WTC11 (cell line): ENCODE measurements at regions not wholly inside any gene's neighbourhood (a gene's known extent, or its start where the extent isn't known, plus 50 kb on each side); places are given as distances from the start of the nearest gene placed in this dataset.

Source experiments
- ATAC-seq: fragments of 200-7000 bp; cut with Tn5 transposase; 2 replicates; pipeline ENCODE4 v1.10.0; 2021; ENCODE audit warnings: mild to moderate bottlenecking, moderate library complexity
- CTCF ChIA-PET: fragments of 300-600 bp; sonication (Branson Sonifier 250); formaldehyde crosslinking; loops from one replicate; lab custom pipeline; 2021; ENCODE audit warnings: antibody characterized with exemption; lab: Charles Lee
- POLR2A ChIA-PET: fragments of 350-600 bp; sonication (Branson Sonifier 250); formaldehyde crosslinking; loops from one replicate; lab custom pipeline; 2021; ENCODE audit warnings: antibody characterized with exemption; lab: Charles Lee
- DNase-seq: peaks from one replicate; pipeline ENCODE4 v3.0.0; 2021; ENCODE audit warnings: low spot score
- H3K27ac Mint-ChIP-seq: 2 replicates; pipeline ENCODE4 v1.8.0; 2021; ENCODE audit warnings: mixed read lengths
- H3K27me3 Mint-ChIP-seq: 2 replicates; pipeline ENCODE4 v1.8.0; 2021; ENCODE audit warnings: low read depth, mild to moderate bottlenecking, moderate library complexity, mixed read lengths
- H3K36me3 Mint-ChIP-seq: 2 replicates; pipeline ENCODE4 v1.8.0; 2021; ENCODE audit warnings: mixed read lengths
- H3K4me1 Mint-ChIP-seq: 2 replicates; pipeline ENCODE4 v1.8.0; 2022; ENCODE audit warnings: mixed read lengths
- H3K4me3 Mint-ChIP-seq: 2 replicates; pipeline ENCODE4 v1.8.0; 2021; ENCODE audit warnings: mild to moderate bottlenecking, moderate library complexity, mixed read lengths
- H3K9me3 Mint-ChIP-seq: 2 replicates; pipeline ENCODE4 v1.8.0; 2021; ENCODE audit warnings: mixed read lengths
- ATF1 ChIP-seq: sonication (generic); formaldehyde crosslinking; IDR thresholded peaks from 2 replicates; pipeline ENCODE4 v1.8.1; 2023; ENCODE audit warnings: mild to moderate bottlenecking, moderate library complexity, missing genetic modification reagents
- ATF6 ChIP-seq: sonication (generic); formaldehyde crosslinking; IDR thresholded peaks from 2 replicates; pipeline ENCODE4 v1.8.1; 2023; ENCODE audit warnings: mild to moderate bottlenecking, missing genetic modification reagents
- CREB1 ChIP-seq: sonication (generic); formaldehyde crosslinking; IDR thresholded peaks from 2 replicates; pipeline ENCODE4 v1.8.0; 2023; ENCODE audit warnings: mild to moderate bottlenecking, missing genetic modification reagents
- CREM ChIP-seq: sonication (generic); formaldehyde crosslinking; IDR thresholded peaks from 2 replicates; pipeline ENCODE4 v1.8.1; 2022; ENCODE audit warnings: mild to moderate bottlenecking, missing genetic modification reagents, moderate library complexity
- E2F5 ChIP-seq: sonication (generic); formaldehyde crosslinking; IDR thresholded peaks from 2 replicates; pipeline ENCODE4 v1.8.1; 2022; ENCODE audit warnings: mild to moderate bottlenecking, moderate library complexity, missing genetic modification reagents
- ELF4 ChIP-seq: sonication (generic); formaldehyde crosslinking; IDR thresholded peaks from 2 replicates; pipeline ENCODE4 v1.8.1; 2022; ENCODE audit warnings: low read depth, mild to moderate bottlenecking, moderate library complexity, missing genetic modification reagents
- FOXK1 ChIP-seq: sonication (generic); formaldehyde crosslinking; IDR thresholded peaks from 2 replicates; pipeline ENCODE4 v1.8.0; 2022; ENCODE audit warnings: mild to moderate bottlenecking, moderate library complexity, missing genetic modification reagents
- HMGXB4 ChIP-seq: sonication (generic); formaldehyde crosslinking; IDR thresholded peaks from 2 replicates; pipeline ENCODE4 v1.8.1; 2023; ENCODE audit warnings: mild to moderate bottlenecking, moderate library complexity, missing genetic modification reagents
- KAT7 ChIP-seq: sonication (generic); formaldehyde crosslinking; IDR thresholded peaks from 2 replicates; pipeline ENCODE4 v1.8.1; 2023; ENCODE audit warnings: missing genetic modification reagents, mild to moderate bottlenecking, borderline replicate concordance
- NFE2L1 ChIP-seq: sonication (generic); formaldehyde crosslinking; IDR thresholded peaks from 2 replicates; pipeline ENCODE4 v1.8.1; 2023; ENCODE audit warnings: missing genetic modification reagents
- TP53 ChIP-seq: sonication (generic); formaldehyde crosslinking; IDR thresholded peaks from 2 replicates; pipeline ENCODE4 v1.8.1; 2023; ENCODE audit warnings: mild to moderate bottlenecking, missing genetic modification reagents
- ZNF232 ChIP-seq: sonication (generic); formaldehyde crosslinking; IDR thresholded peaks from 2 replicates; pipeline ENCODE4 v1.8.0; 2022; ENCODE audit warnings: mild to moderate bottlenecking, missing genetic modification reagents
- ZNF263 ChIP-seq: sonication (generic); formaldehyde crosslinking; IDR thresholded peaks from 2 replicates; pipeline ENCODE4 v1.8.1; 2022; ENCODE audit warnings: low read depth, mild to moderate bottlenecking, moderate library complexity, missing genetic modification reagents
- ZNF396 ChIP-seq: fragments of 250-450 bp; sonication (Bioruptor Pico); IDR thresholded peaks from 2 replicates; pipeline ENCODE4 v1.8.0; 2021; ENCODE audit warnings: mild to moderate bottlenecking, moderate library complexity, borderline replicate concordance
- ZNF416 ChIP-seq: fragments of 250-450 bp; sonication (Bioruptor Pico); IDR thresholded peaks from 2 replicates; pipeline ENCODE4 v1.9.0; 2021; ENCODE audit warnings: mild to moderate bottlenecking, inconsistent platforms
- ZNF425 ChIP-seq: fragments of 250-450 bp; sonication (Bioruptor Pico); conservative IDR thresholded peaks from 2 replicates; pipeline ENCODE4 v1.9.0; 2021; ENCODE audit warnings: mild to moderate bottlenecking

- no peak for TF ChIP-seq E2F5
- no peak for TF ChIP-seq ZNF232 (CRISPR knock-in tag)
- TF ChIP-seq HMGXB4 (CRISPR knock-in tag), result no peak
Observed at GRCh38 chr9:30943446-30944224, 1440.8 kb upstream of the ACO1 start (continued).

DNA sequence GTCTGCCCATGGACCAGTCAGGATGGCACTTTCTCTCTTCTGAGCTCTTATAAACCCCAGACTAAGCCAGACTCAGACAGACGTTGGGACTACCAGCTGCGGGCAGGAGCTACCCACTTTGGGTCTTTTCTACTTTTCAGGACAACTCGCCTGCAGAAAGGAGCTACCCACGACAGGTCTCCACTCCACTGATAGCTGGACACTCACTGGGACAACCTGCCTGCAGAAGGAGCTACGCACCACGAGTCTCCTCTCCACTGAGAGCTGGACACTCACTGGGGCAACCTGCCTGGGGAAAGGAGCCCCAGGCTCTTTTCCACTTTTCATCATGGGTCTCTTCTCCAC, 1440.2 kb upstream of the ACO1 start:
- no peaks in the 10 kb centered on the region for H3K27me3 Mint-ChIP-seq
- ChIA-PET CTCF (no interaction called here), POLR2A (no interaction called here)
- H3K36me3 Mint-ChIP-seq, result peaks cover 3% of the 10 kb centered on the region
- no peak for TF ChIP-seq ZNF416
- no peak for TF ChIP-seq CREB1 (CRISPR knock-in tag)
- TF ChIP-seq ZNF425 (CRISPR knock-in tag), result no peak
- DNase-seq, result no peak
- H3K9me3 Mint-ChIP-seq, result peaks cover 25% of the 10 kb centered on the region
- no peak for ATAC-seq
- H3K4me1 Mint-ChIP-seq, result no peaks in the 10 kb centered on the region
- H3K27ac Mint-ChIP-seq, result no peak overlapping the region
- no peak overlapping the region for H3K4me3 Mint-ChIP-seq

DNA sequence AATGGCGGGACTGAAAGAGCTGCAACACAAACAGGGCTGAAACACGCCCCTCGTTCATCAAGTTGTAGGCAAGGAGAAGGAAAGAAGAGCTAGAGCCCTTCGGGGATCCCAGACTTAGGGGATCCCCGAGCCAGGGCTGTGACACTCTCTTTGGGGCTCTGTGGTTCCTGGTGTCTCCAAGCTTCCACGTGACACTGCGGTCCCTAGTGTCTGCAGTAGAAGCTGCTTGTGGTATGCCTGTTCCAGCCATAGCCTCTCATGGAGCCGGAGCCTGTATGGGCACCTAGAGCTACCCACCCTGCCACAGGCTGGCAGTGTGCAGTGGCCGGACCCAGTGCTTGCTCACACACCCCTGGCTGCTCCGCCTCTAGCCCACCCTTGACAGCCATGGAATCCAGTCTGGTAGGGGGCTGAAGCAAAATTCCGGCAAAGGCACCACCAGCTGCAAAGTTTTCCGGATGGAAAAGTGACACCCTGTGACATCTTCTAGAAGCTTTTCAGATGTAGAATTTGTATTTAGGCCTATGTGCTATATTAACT, 1439.6 kb upstream of the ACO1 start:
- POLR2A ChIA-PET, result no interaction called here
- Mint-ChIP-seq H3K9me3 (peaks cover 25% of the 10 kb centered on the region), H3K4me1 (no peaks in the 10 kb centered on the region)
- CTCF ChIA-PET, result no interaction called here
- no peak for DNase-seq
- TF ChIP-seq TP53 (CRISPR knock-in tag) (no peak), ZNF425 (CRISPR knock-in tag) (no peak), ELF4 (CRISPR knock-in tag) (no peak)
- TF ChIP-seq, all 79 proteins: peak for 0
- Mint-ChIP-seq H3K27ac (no peak overlapping the region), H3K4me3 (no peak overlapping the region), H3K27me3 (no peaks in the 10 kb centered on the region), H3K36me3 (peaks cover 3% of the 10 kb centered on the region)
- ATAC-seq, result no peak

GRCh38 chr9:30964332-30964731, 1420.1 kb upstream of the ACO1 start:
- H3K27me3 Mint-ChIP-seq, result no peaks in the 10 kb centered on the region
- peaks cover 21% of the 10 kb centered on the region for H3K4me1 Mint-ChIP-seq
- ChIA-PET POLR2A (no interaction called here), CTCF (no interaction called here)
- DNase-seq, result no peak
- H3K9me3 Mint-ChIP-seq, result peaks cover 27% of the 10 kb centered on the region
- peaks cover 13% of the 10 kb centered on the region for H3K36me3 Mint-ChIP-seq
- no peak overlapping the region for H3K27ac Mint-ChIP-seq
- ATAC-seq, result no peak
- H3K4me3 Mint-ChIP-seq, result no peak overlapping the region
- no peak for TF ChIP-seq ATF6
- no peak for TF ChIP-seq ZNF396 (CRISPR knock-in tag)
- no peak for TF ChIP-seq ATF1 (CRISPR knock-in tag)
- TF ChIP-seq ZNF425 (CRISPR knock-in tag), result no peak
- no peak for TF ChIP-seq ZNF263 (CRISPR knock-in tag)
- TF ChIP-seq NFE2L1, result no peak
- no peak for TF ChIP-seq FOXK1 (CRISPR knock-in tag)
- no peak for TF ChIP-seq KAT7 (CRISPR knock-in tag)
- no peak for TF ChIP-seq CREM
